ENCODE measurements at regions not wholly inside any gene's neighbourhood (a gene's known extent, or its start where the extent isn't known, plus 50 kb on each side); places are given as distances from the start of the nearest gene placed in this dataset.

GRCh38 chr3:18546632-18547031 is 121.5 kb upstream of the SATB1 start:
- TF ChIP-seq POLR2AphosphoS5 (IDR thresholded peaks at IDR 0.05) (no peak), CTCF (IDR thresholded peaks at IDR 0.05 in 8 of 11, conservative IDR thresholded peaks at IDR 0.05 in 3 of 11) (no peak), POLR2A (IDR thresholded peaks at IDR 0.05) (no peak)

Measured in spleen (tissue), 7 donors.